ENCODE measurements at regions not wholly inside any gene's neighbourhood (a gene's known extent, or its start where the extent isn't known, plus 50 kb on each side); places are given as distances from the start of the nearest gene placed in this dataset.

DNA sequence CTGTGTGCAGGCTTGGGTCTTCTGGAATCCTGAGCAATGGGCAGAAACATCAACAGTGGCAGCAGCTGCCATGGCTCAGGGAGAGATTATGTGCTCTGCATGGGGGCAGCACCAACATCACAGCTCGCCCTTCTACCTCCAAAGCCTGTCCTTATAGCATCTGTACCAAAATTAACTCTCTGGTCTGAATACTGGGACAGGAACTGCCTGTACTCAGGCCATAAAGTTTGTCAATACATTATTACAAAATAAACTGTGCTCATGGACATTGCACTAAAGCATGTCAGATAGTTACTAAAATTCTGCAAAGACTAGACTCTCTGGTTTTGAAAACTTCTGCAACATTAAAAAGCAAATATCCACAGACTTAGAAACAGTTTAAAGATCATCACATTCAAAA, 91.6 kb downstream of the ZC3H11B start:
- DNase-seq, result no peak

DNA sequence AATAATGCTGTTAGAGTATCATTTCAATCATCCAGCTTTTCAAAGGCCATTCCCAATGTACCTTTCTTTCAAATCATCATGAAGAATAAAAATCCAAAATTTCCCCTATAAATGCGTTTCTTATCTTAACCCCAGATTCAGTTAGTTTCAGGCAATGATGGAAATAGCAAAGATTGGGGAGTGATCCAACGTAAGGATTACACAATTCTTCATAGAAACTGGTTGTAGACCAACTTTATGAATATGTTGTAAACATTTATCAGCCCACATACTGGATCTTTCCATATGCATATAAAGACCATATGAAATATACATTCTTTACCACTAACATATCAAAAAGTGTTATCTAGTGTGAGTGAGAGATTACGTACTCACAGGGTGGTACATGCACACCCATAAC, 92.7 kb downstream of the ZC3H11B start:
- no peak for DNase-seq

DNA sequence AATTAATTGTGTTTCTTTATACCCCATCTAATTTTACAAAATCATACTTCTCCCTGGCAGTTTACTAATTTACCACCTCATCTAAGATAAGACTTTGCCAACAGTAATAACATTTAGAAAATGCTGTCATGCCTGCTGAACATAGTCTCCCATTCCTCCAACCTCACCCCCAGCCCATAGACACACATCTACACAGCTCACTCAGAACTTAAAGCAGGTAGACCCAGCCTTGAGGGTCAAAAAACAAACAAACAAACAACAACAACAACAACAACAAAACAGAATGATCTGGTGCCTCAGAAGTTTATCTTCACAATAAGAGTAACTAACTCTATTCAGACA, 94.0 kb downstream of the ZC3H11B start:
- no peak for DNase-seq

DNA sequence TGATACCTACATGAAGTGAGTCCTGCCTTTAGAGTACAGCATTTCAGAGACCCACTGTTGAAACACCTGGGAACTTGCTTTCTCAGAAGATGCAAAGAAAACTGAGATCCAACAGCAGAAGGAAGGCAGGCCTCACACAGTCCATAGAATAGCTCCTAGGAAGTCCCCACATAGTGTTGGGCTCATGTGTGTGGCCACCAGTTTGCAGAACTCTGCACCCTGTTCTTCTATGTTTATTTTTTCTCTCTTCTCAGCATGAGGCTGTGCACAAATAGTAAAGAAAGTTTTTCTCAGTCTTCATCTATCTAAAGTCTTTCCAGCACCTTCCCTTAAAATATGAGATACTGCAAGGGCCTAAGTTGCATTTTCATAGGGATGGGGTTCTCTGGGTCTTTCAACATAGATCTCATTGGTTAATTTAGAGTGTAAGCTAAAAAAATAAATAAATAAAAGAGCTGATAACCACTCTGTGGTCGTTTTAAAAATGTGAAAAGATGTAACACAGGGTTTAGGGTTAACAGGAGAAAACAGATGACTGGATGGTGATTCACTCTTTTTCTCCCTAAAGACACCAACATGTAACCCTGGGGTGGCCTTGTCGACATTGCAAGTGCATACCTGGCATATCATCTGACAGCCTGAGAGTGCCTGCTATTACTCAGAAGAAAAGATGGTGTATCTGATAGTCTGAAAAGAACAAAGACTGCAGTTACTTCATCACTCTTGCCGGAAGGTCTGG, 94.6 kb downstream of the ZC3H11B start:
- DNase-seq, result no peak

DNA sequence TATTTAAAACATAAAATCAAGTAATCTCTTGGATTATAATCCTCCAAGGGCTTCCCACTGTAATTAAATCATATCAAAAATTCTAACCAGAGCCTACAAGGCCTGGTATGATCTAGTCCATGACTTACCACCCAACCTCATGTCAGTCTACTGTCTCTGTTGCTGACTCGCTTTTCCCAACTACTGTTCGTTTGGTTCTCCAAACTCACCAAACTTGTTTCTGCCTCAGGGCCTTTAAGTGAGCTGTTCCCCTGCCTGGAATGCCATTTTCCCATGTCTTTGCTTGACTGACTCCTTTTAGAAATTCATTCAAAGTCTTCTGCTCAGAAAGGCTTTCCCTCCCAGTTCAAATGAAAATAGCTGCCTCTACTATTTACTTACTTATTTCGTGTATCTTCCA, 95.9 kb downstream of the ZC3H11B start:
- DNase-seq, result no peak

DNA sequence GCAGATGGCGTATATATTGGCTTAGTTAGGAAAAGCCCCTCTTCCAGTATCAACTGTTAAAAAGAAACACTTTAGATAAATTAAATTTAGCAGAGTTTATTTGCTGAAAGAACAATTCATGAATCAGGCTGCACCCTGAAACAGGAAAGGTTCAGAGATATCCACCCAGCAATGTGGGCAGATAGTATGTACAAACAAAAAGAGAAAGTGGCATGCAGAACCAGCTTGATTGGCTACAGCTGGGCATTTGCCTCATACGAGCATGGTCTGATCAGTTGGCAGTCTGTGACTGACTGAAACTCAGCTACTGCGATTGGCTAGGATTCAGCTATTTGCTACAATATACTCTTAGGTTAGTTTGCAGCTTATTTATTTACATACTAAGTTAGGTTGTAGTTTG, 98.2 kb downstream of the ZC3H11B start:
- no peak for DNase-seq

DNA sequence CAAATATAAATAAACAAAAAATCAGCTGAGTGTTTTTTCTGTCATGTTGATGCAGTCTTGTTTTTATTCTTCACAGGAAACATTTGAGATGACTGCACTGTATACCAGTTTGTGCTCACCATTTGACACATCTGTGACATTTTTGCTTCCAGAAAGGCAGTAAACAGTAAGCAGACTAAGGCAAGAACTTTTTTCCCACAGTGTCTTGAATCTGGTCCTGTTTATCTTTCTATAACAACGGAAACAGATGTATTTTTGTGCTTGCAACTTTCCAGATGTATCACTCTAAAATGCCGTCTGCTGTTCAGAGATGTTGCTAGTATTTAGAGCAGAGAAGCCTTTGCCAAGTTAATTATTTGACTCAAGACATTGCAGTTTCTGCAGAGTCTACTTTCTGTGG, 105.5 kb downstream of the ZC3H11B start:
- DNase-seq, result peak; percentile 95

DNA sequence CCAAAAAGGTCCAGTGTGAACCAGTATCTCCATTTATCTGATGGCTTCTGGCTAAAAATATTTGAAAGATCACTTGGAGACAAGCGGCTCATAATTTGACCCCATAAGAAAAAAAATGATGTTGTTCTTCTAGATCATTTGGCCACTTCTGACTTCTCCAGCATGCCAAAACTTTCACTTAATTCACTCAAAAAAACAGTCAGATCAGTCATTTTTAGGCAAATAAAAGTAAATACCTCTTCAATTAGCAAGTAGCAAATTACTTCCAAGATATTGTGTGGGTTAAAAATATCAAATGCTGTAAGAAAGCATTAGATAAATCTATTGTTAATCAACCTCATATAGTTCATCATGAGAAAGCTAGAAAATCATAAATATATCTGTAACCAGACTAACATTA, 106.0 kb downstream of the ZC3H11B start:
- DNase-seq, result no peak

DNA sequence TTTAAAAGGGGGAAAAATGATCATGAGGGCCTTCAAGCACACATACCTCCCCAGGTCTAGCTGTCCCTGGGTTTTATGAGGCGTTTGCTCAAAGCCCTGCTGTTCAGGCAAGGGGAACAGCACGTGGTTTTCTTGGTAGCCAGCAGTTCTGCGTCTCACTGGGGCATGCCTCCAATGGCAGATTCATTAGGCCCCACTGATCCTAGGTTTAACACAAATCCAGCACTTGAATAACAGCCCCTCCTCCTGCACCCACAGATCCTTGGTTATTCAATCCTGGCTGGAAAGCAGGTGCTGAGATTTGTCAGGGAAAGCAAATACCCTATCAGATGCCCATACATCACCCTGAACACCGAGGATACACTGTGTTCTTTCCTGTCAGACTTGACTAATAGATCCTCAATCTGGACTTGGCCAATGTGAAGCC, 106.4 kb downstream of the ZC3H11B start:
- DNase-seq, result no peak

DNA sequence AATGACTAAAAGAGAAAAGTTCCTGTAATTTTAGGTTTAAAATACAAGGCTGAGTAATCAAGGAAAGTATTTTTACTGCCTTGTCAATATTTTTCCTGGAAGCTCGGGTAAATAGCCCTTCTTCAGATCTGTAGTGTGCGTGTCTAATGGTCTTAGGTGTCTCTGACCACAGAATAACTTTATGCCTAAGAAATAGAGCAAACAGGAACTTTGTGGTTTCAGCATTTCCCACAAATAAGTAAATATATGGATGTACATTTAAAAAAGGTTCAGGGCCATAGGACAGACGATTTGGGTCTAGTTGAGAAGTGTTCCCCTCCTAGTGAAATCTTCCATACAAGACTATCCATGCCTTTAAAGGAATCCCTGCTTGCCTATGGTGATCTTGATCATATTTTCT, 107.0 kb downstream of the ZC3H11B start:
- DNase-seq, result no peak

DNA sequence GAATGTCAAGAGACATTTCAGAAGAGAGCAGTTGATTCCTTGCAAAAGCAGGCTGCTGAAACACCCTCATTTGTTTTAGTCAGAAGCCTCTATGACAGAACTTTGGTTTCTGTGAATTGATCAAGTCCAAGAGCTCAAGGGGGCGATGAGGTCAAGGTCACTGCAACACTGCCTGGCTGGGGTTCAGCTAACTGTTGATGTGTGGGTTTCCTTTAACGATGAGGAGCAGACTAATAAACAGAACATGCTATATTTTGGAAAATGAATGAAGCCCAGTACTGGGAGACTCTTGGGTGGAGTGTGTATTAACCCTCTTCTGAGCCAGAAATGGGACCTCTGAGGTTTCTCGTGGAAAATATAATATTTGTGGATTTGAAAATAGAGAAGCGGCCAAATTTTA, 109.3 kb downstream of the ZC3H11B start:
- peak; percentile 73 for DNase-seq

DNA sequence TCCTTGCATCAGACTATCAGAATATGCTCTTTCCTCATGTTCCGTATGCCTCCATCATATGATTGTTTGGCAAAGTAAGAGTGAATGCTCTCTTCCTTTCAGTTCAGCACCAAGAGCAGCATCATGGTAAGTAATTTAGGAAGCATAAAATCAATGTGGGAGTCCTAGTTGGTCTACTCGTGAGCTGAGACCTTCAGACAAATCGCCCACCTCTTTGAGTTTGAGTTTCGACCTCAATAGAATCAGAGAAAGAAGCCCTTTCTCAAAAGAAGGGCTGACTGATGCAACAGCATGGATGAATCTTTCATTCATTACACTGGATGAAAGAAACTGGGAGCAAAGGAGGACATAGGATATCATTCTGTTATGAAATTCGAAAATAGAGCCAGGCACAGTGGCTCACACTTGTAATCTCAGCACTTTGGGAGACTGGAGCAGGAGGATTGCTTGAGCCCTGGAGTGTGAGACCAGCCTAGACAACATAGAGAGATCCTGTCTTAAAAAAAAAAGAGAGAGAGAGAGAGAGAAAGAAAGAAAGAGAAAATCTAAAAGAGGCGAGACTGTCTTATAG, 112.5 kb downstream of the ZC3H11B start:
- DNase-seq, result no peak

DNA sequence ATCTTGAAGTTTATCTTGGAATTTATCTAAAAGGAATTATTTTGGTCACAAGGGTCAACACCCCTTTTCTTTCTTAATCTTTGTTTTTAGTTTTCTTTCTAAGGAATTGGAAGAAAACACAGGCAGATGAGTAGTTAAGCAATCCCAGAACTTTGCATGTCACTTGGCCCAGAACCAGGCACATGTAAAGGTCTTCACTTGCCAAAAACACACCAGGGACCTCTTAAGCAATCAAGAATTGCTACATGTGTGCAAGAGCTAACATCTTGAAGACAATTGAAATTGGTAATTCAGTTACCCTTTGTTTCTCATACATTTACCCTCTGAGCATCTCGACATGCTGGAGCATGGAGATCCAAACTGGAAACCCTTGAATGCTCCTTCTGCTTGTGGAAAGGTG, 114.2 kb downstream of the ZC3H11B start:
- peak; percentile 92 for DNase-seq

DNA sequence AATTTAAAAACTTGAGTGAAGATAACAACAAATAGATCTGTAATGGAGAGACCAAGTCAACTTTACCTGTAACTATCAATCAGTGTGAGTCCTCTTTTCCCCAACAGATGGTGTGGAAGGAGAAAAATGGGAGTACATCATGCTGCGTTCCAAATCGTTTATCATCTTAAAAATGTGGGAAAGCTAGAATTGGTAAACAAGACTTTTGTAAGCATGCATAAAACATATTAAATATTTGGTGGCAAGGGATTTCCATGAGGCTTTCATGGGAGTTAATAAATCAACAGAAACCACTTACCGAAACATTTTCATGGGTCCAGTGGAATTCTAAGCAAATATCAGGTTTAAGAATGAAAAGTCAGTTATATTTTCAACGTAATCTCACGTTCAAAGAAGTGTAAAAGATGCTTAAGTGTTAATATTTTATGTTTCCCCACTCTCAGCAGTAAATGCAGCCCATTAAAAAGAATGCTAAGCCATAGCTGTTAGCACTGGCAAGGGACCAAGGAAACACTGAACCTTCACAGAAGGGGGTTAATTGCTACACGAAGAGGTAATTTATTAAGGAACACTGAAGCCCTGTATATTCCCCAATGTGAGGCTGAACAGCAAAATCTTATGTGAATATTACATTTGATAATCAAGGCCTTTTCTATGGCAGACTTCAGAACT, 117.0 kb downstream of the ZC3H11B start:
- DNase-seq, result no peak

DNA sequence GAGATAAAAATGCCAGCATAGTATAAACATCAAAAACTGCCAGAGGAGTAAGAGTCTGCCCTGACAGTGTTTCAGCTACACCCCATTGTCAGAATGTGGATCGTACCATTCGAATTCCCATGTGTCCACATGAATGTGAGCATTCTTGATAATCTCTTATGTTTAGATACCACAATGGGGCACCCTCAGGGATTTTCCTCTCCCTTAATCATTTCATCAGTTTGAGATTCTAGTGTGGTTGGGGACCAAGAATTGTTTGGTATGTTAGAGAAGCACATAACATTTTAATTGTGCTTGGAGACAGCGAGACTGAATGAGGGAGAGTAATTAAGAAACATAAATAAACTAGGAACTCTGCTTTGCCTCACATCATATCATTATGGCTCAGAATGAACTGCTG, 120.2 kb downstream of the ZC3H11B start:
- no peak for DNase-seq

DNA sequence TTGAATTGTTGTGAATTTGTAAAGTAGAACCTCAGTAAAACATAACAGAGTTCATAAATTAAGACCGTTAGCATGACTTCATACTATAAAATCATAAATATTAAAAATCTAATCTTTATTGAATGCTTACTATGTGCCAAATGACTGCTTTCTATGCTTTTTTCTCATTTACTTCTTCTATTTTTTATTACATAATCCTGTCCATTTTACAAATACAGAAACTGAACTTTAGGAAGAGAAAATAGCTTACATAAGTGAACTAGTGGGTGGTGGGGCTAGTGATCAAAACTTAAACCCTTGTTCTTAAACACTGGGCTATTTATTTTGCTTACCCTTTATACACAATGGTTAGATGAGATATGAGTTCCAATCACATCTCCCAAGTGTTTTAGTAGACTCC, 122.3 kb downstream of the ZC3H11B start:
- no peak for DNase-seq

DNA sequence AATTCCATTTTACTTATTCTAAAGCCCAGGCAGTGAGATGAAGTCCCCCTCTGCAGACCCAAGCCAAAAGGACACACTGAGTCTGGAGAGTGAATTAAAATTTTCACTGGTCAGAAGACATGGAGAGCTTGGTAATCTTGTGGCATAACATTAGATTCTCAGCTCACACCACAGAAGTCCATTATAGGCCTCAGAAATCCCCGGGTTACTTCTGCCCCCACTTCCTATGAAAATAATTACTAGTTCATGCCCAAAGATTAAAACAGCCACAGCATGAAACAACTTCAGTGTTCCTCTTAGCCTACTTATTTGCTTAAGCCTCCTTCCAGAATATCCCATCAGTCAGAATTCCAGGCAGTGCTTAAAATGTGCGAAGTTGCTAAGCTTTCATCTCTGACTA, 123.3 kb downstream of the ZC3H11B start:
- DNase-seq, result no peak

DNA sequence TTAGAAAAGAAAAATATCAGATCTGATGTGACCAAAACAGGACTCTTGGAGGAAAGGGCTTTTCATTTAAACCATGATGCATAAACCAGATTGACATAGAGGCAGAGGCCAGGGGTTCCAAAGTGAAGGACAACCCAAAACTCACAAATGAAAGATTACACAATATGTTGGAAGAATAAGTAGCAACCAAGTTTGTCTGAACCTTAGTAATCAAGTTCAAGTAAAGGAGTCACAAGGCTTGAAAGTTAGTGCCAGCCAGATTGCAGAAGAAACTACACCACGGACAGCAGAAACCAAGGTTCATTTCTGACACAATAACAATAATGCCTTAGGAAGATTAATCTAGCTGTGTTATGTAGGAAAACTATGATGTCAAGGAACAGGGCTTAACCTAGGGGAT, 124.6 kb downstream of the ZC3H11B start:
- no peak for DNase-seq

DNA sequence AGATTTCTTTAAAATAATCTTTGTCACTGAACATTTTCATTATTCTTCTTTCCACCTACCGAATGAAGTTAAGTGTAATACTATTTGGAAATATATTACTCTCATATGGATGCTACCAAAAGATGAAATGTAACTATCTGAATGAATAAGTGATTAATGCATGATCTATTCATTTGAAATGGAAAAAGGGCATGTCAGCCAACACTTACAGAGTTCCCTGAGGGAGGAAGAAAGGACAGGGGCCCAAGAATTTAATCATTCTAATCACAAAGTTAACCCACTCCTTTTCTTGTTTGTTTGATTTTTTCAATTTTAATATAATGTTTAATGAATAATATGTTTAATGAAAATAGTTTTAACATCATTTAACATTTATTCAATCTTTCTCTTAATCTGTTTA, 129.4 kb downstream of the ZC3H11B start:
- no peak for DNase-seq

DNA sequence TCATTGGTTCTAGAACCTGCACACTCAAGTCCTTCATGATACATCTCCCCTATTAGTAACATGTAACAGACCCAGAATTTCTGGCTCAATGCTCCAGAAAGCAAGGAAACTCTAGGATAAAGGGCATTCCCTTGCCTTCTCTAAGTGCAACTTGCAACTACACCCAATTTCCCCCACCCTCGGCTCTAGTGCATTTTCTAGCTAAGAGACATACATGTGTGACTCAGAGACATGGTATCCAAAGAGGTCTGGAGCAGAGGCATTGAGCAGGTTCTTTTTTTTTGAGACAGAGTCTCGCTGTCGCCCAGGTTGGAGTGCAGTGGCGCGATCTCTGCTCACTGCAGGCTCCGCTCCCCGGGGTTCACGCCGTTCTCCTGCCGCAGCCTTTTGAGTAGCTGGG, 132.9 kb downstream of the ZC3H11B start:
- no peak for DNase-seq

DNA sequence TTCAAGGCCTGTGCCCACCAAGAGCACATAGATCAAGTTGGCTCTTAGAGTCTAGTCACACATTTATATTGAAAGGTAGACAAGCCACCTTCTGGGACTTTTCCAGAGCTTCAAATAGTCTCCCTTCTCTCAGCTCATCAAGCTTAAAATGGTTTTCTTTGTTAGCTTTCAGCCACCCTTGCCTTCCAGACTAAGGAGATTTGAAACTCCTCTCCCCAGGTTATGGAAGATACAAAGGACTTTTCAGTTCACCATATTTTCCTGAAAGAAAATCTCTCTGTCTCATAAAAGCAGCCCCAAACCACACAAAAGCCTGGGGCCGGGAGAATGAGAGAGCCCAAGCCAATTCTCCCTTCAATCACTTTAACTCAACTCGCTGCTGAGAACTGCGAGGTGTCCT, 134.1 kb downstream of the ZC3H11B start:
- no peak for DNase-seq

DNA sequence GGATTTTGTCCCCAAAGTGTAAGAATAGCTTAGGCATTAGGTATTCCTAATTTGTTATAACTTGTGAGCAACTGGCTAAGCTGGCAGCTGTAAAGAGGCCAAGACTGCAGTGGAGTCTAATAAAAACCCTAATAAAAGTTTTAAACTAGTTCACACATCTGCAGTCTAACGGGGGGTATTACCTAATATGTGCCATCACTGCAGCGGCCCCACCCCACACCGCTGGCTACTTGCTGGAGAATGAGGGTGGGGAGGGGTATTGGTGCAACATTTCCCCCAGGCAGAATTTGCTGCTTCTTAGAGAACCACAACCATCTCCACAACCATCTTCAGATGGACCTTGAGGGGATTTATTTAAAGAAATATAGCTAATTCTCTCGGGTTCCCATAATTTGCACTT, 135.0 kb downstream of the ZC3H11B start:
- DNase-seq, result no peak

DNA sequence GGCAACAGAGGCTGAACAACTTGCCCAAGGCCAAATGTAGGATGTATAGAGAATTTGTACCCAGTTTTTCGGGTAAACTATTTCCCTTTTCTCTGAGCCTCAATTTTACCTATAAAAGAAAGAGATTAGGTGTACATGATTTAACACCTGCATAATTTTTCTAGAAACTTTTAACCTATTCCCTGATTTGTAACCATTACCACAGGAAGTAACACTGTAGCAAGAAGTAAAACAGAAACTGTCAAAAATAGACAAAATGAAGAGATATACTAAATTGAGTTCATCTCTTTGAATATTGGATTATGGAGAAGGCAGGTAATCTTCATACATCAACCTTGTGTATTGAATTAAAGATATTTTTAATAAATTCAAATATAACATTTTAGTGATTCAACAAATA, 136.2 kb downstream of the ZC3H11B start:
- no peak for DNase-seq

DNA sequence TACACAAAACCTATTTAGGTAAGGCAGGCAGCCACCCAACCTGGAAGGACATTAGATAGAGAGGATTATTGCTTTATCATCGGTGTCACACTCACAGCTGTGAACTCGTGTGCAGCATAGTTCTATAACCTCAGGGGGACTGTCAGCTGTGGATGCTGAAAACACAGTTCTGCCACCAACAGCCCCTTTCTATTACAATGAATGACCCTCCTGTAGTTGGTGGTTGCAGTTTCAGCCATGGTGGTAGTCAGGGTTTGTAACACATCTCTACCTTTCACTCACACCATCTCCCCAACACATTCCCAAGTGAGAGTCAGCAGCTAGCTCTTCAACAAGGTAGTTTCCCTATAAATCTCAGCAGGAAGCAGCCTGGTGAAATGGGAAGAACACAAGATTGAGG, 136.8 kb downstream of the ZC3H11B start:
- DNase-seq, result no peak

Data from skin of body (tissue), 1 donor.